ENCODE measurements at regions not wholly inside any gene's neighbourhood (a gene's known extent, or its start where the extent isn't known, plus 50 kb on each side); places are given as distances from the start of the nearest gene placed in this dataset.

DNA sequence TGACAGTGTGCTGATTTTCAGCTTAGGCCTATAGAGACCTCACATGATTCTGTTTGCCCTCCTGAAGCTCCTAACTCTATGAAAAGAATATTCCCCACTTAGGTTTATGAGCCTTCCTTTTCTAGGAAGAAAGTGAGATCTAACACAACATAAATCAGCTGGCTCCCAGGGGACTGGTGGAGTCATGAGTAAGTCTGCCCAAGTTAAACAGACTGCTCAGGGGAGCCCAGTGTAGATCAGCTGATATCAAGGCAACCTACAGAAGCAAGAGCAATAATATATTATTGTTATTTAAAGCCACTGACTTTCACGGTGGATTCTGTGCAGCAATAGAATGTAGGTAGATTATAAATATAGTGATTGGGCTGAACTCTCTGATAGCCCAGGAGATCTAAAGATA lies 1978.6 kb upstream of the CDH6 start:
- TF ChIP-seq, protein P1, sequence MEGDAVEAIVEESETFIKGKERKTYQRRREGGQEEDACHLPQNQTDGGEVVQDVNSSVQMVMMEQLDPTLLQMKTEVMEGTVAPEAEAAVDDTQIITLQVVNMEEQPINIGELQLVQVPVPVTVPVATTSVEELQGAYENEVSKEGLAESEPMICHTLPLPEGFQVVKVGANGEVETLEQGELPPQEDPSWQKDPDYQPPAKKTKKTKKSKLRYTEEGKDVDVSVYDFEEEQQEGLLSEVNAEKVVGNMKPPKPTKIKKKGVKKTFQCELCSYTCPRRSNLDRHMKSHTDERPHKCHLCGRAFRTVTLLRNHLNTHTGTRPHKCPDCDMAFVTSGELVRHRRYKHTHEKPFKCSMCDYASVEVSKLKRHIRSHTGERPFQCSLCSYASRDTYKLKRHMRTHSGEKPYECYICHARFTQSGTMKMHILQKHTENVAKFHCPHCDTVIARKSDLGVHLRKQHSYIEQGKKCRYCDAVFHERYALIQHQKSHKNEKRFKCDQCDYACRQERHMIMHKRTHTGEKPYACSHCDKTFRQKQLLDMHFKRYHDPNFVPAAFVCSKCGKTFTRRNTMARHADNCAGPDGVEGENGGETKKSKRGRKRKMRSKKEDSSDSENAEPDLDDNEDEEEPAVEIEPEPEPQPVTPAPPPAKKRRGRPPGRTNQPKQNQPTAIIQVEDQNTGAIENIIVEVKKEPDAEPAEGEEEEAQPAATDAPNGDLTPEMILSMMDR (IDR thresholded peaks at IDR 0.05; ENCODE audit: low read depth, low read length), result no peak
- no peak for TF ChIP-seq POLR2A (IDR thresholded peaks at IDR 0.05; ENCODE audit: extremely low read depth, insufficient read length)
- TF ChIP-seq MYC (IDR thresholded peaks at IDR 0.05; ENCODE audit: low read depth, low read length), result no peak
